ENCODE measurements at regions not wholly inside any gene's neighbourhood (a gene's known extent, or its start where the extent isn't known, plus 50 kb on each side); places are given as distances from the start of the nearest gene placed in this dataset.

DNA sequence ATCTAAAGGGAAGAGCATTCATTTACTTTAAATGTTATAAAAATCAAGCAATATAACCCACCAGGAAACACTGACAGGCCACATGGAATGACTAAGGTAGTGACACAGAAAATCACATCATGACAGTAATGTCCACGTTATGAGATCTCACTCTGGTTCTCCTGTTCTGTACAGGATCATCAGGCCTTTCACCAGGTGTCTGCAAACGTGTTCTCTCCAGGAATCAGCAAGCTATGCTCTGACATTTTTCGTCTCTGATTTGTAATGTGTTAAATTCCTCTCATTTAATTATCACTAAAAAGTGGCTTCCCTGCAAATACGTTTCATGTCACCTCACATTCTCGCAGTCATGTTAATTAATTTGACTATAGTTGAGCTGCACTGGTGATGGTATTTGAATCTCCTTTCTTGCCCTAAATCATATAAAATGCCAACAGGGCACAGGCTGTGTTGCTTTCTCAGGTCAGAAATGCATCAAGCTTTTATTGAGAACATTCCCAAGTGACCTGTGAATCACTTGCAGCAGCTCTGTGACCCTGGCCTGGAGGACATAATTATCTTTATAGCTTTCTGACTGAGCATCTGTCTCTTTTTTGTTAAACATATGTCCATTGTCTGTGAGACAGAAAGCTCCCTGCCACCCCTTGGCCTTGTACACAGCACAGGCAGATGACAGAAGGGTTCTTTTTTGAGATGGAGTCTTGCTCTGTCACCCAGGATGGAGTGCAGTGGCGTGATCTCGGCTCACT is 196.2 kb downstream of the DIRAS2 start (continued):
- TF ChIP-seq JUNB (IDR thresholded peaks at IDR 0.05; ENCODE audit: unreplicated experiment): no peak
- no peak for TF ChIP-seq EZH2 (IDR thresholded peaks at IDR 0.05; ENCODE audit: low read depth, unreplicated experiment)
- no peak for TF ChIP-seq POLR2AphosphoS5 (IDR thresholded peaks at IDR 0.05; ENCODE audit: low read depth)
- TF ChIP-seq CREB1 (CRISPR knock-in tag; IDR thresholded peaks at IDR 0.05; ENCODE audit: low read depth): no peak
- no peak for TF ChIP-seq ZNF331 (CRISPR knock-in tag; IDR thresholded peaks at IDR 0.05; ENCODE audit: low read depth)
- TF ChIP-seq ZNF114 (CRISPR knock-in tag; IDR thresholded peaks at IDR 0.05): no peak

DNA sequence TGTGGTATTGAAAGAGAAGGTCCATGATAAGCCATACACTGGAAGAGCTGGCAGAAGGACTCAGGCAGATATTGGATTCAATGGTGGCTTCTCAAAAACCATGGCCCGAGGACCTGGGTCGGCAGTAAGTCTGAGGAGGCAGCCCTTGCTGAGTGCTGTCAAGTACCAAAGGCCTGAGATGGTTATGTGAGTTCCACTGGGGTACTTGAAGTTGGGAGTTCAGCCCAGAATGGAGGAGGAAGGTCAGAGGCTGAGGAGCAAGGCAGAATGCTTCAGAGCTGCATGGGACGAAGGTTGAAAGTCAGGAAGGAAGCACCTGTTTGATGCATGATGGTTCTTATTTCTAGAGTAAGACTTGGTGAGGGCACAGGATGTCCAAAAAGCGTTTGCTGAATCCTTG is 194.9 kb downstream of the DIRAS2 start:
- Histone ChIP-seq H3K4me3 (no peak overlapping the region), H4K20me1 (replicated peaks; ENCODE audit: insufficient read depth) (no peaks in the 10 kb centered on the region), H3K4me1 (ENCODE audit: insufficient read depth) (peaks cover 13% of the 10 kb centered on the region), H3K4me2 (no peak overlapping the region), H3K27ac (ENCODE audit: low read depth) (no peak overlapping the region), H3K36me3 (ENCODE audit: insufficient read depth) (no peaks in the 10 kb centered on the region), H2AFZ (no peak overlapping the region), H3K9me2 (ENCODE audit: insufficient read depth) (peaks cover 16% of the 10 kb centered on the region), H3K27me3 (ENCODE audit: insufficient read depth) (no peaks in the 10 kb centered on the region), H3K79me2 (replicated peaks; ENCODE audit: insufficient read depth) (no peaks in the 10 kb centered on the region), H3F3A (replicated peaks; ENCODE audit: low read depth) (no peaks in the 10 kb centered on the region)
- H3K9me3 Mint-ChIP-seq: peaks cover 2% of the 10 kb centered on the region; the same call in 1 of the 3 replicates
- no peak overlapping the region for H3K4me3 Mint-ChIP-seq
- peaks cover 11% of the 10 kb centered on the region for H3K4me1 Mint-ChIP-seq
- ATAC-seq (no peak), DNase-seq (ENCODE audit: low spot score) (no peak)
- peaks cover 2% of the 10 kb centered on the region for H3K27me3 Mint-ChIP-seq (ENCODE audit: insufficient read depth, low read depth, poor library complexity)
- no peaks in the 10 kb centered on the region for H3K36me3 Mint-ChIP-seq (ENCODE audit: low read depth)
- no peak overlapping the region for H3K27ac Mint-ChIP-seq
- TF ChIP-seq, protein P1, sequence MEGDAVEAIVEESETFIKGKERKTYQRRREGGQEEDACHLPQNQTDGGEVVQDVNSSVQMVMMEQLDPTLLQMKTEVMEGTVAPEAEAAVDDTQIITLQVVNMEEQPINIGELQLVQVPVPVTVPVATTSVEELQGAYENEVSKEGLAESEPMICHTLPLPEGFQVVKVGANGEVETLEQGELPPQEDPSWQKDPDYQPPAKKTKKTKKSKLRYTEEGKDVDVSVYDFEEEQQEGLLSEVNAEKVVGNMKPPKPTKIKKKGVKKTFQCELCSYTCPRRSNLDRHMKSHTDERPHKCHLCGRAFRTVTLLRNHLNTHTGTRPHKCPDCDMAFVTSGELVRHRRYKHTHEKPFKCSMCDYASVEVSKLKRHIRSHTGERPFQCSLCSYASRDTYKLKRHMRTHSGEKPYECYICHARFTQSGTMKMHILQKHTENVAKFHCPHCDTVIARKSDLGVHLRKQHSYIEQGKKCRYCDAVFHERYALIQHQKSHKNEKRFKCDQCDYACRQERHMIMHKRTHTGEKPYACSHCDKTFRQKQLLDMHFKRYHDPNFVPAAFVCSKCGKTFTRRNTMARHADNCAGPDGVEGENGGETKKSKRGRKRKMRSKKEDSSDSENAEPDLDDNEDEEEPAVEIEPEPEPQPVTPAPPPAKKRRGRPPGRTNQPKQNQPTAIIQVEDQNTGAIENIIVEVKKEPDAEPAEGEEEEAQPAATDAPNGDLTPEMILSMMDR (conservative IDR thresholded peaks at IDR 0.05; ENCODE audit: low read depth in 2 of 2): no peak
- TF ChIP-seq POLR2AphosphoS5 (IDR thresholded peaks at IDR 0.05; ENCODE audit: low read depth) (no peak), ZNF114 (CRISPR knock-in tag; IDR thresholded peaks at IDR 0.05) (no peak), STAT1 (IDR thresholded peaks at IDR 0.05; ENCODE audit: unreplicated experiment) (no peak), EZH2phosphoT487 (IDR thresholded peaks at IDR 0.05; ENCODE audit: unreplicated experiment) (no peak), ZNF331 (CRISPR knock-in tag; IDR thresholded peaks at IDR 0.05; ENCODE audit: low read depth) (no peak), EZH2 (IDR thresholded peaks at IDR 0.05; ENCODE audit: low read depth, unreplicated experiment) (no peak), JUNB (IDR thresholded peaks at IDR 0.05; ENCODE audit: unreplicated experiment) (no peak), NANOG (IDR thresholded peaks at IDR 0.05; ENCODE audit: borderline replicate concordance) (no peak), CREB1 (CRISPR knock-in tag; IDR thresholded peaks at IDR 0.05; ENCODE audit: low read depth) (no peak)
- TF ChIP-seq, protein P2, sequence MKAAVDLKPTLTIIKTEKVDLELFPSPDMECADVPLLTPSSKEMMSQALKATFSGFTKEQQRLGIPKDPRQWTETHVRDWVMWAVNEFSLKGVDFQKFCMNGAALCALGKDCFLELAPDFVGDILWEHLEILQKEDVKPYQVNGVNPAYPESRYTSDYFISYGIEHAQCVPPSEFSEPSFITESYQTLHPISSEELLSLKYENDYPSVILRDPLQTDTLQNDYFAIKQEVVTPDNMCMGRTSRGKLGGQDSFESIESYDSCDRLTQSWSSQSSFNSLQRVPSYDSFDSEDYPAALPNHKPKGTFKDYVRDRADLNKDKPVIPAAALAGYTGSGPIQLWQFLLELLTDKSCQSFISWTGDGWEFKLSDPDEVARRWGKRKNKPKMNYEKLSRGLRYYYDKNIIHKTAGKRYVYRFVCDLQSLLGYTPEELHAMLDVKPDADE (IDR thresholded peaks at IDR 0.05): no peak
- TF ChIP-seq, protein P3, sequence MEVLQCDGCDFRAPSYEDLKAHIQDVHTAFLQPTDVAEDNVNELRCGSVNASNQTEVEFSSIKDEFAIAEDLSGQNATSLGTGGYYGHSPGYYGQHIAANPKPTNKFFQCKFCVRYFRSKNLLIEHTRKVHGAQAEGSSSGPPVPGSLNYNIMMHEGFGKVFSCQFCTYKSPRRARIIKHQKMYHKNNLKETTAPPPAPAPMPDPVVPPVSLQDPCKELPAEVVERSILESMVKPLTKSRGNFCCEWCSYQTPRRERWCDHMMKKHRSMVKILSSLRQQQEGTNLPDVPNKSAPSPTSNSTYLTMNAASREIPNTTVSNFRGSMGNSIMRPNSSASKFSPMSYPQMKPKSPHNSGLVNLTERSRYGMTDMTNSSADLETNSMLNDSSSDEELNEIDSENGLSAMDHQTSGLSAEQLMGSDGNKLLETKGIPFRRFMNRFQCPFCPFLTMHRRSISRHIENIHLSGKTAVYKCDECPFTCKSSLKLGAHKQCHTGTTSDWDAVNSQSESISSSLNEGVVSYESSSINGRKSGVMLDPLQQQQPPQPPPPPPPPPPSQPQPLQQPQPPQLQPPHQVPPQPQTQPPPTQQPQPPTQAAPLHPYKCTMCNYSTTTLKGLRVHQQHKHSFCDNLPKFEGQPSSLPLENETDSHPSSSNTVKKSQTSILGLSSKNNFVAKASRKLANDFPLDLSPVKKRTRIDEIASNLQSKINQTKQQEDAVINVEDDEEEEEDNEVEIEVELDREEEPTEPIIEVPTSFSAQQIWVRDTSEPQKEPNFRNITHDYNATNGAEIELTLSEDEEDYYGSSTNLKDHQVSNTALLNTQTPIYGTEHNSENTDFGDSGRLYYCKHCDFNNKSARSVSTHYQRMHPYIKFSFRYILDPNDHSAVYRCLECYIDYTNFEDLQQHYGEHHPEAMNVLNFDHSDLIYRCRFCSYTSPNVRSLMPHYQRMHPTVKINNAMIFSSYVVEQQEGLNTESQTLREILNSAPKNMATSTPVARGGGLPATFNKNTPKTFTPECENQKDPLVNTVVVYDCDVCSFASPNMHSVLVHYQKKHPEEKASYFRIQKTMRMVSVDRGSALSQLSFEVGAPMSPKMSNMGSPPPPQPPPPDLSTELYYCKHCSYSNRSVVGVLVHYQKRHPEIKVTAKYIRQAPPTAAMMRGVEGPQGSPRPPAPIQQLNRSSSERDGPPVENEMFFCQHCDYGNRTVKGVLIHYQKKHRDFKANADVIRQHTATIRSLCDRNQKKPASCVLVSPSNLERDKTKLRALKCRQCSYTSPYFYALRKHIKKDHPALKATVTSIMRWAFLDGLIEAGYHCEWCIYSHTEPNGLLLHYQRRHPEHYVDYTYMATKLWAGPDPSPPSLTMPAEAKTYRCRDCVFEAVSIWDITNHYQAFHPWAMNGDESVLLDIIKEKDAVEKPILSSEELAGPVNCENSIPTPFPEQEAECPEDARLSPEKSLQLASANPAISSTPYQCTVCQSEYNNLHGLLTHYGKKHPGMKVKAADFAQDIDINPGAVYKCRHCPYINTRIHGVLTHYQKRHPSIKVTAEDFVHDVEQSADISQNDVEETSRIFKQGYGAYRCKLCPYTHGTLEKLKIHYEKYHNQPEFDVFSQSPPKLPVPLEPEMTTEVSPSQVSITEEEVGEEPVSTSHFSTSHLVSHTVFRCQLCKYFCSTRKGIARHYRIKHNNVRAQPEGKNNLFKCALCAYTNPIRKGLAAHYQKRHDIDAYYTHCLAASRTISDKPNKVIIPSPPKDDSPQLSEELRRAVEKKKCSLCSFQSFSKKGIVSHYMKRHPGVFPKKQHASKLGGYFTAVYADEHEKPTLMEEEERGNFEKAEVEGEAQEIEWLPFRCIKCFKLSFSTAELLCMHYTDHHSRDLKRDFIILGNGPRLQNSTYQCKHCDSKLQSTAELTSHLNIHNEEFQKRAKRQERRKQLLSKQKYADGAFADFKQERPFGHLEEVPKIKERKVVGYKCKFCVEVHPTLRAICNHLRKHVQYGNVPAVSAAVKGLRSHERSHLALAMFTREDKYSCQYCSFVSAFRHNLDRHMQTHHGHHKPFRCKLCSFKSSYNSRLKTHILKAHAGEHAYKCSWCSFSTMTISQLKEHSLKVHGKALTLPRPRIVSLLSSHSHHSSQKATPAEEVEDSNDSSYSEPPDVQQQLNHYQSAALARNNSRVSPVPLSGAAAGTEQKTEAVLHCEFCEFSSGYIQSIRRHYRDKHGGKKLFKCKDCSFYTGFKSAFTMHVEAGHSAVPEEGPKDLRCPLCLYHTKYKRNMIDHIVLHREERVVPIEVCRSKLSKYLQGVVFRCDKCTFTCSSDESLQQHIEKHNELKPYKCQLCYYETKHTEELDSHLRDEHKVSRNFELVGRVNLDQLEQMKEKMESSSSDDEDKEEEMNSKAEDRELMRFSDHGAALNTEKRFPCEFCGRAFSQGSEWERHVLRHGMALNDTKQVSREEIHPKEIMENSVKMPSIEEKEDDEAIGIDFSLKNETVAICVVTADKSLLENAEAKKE (CRISPR knock-in tag; IDR thresholded peaks at IDR 0.05): no peak

Data from GM23338 (cell line).